Type B pancreatic cell (in vitro differentiated cells): ENCODE measurements at regions not wholly inside any gene's neighbourhood (a gene's known extent, or its start where the extent isn't known, plus 50 kb on each side); places are given as distances from the start of the nearest gene placed in this dataset.

Source experiments
- DNase-seq: peaks from one replicate; pipeline ENCODE4 v3.0.0; 2021; ENCODE audit warnings: mixed read lengths; ENCODE audit not compliant: unreplicated experiment; ENCODE audit errors: extremely low spot score
- H3K27ac Mint-ChIP-seq: 2 replicates; pipeline ENCODE4 v1.8.0; 2021; ENCODE audit warnings: mild to moderate bottlenecking, mixed read lengths
- H3K27me3 Mint-ChIP-seq: 2 replicates; pipeline ENCODE4 v1.8.0; 2021; ENCODE audit warnings: mixed read lengths
- H3K36me3 Mint-ChIP-seq: 2 replicates; pipeline ENCODE4 v1.8.0; 2021; ENCODE audit warnings: mixed read lengths
- H3K4me1 Mint-ChIP-seq: one replicate; pipeline ENCODE4 v1.8.0; 2021; ENCODE audit warnings: mixed read lengths; ENCODE audit not compliant: unreplicated experiment
- H3K4me3 Mint-ChIP-seq: 2 replicates; pipeline ENCODE4 v1.8.0; 2021; ENCODE audit warnings: mild to moderate bottlenecking, mixed read lengths
- H3K9me3 Mint-ChIP-seq: 2 replicates; pipeline ENCODE4 v1.8.0; 2021; ENCODE audit warnings: mixed read lengths
- TF ChIP-seq, protein P1 (sequence below): fragments of 200-600 bp; sonication (generic); conservative IDR thresholded peaks from 2 replicates; pipeline ENCODE4 v1.5.0; 2021; ENCODE audit warnings: antibody characterized with exemption, mild to moderate bottlenecking

GRCh38 chr16:66254751-66255150 lies 111.7 kb upstream of the CDH5 start:
- no peaks in the 10 kb centered on the region for H3K27me3 Mint-ChIP-seq
- no peaks in the 10 kb centered on the region for H3K36me3 Mint-ChIP-seq
- H3K4me1 Mint-ChIP-seq: peaks cover 24% of the 10 kb centered on the region
- no peak overlapping the region for H3K4me3 Mint-ChIP-seq
- TF ChIP-seq, protein P1, sequence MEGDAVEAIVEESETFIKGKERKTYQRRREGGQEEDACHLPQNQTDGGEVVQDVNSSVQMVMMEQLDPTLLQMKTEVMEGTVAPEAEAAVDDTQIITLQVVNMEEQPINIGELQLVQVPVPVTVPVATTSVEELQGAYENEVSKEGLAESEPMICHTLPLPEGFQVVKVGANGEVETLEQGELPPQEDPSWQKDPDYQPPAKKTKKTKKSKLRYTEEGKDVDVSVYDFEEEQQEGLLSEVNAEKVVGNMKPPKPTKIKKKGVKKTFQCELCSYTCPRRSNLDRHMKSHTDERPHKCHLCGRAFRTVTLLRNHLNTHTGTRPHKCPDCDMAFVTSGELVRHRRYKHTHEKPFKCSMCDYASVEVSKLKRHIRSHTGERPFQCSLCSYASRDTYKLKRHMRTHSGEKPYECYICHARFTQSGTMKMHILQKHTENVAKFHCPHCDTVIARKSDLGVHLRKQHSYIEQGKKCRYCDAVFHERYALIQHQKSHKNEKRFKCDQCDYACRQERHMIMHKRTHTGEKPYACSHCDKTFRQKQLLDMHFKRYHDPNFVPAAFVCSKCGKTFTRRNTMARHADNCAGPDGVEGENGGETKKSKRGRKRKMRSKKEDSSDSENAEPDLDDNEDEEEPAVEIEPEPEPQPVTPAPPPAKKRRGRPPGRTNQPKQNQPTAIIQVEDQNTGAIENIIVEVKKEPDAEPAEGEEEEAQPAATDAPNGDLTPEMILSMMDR: no peak
- no peak for DNase-seq
- no peak overlapping the region for H3K27ac Mint-ChIP-seq
- H3K9me3 Mint-ChIP-seq: no peaks in the 10 kb centered on the region

DNA sequence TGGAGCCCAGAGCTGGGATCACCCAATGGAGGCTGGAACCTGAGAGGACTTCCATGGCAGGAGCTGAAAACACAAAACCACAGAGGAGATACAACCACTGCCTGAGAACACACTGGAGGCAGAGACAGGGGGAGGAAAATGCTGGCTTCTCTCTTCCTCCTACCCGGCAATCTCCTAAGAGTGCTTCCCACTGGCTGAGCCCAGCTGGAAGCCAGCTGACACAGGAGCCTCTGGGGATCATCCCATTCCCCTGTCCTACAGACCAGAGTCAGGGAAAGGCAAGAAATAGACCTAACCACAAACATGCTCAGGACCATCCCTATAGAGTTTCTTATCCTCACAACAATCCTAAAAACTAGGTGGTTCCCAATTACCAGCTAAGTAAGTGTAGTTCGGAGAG lies 112.4 kb upstream of the CDH5 start:
- H3K4me1 Mint-ChIP-seq: peaks cover 30% of the 10 kb centered on the region
- H3K36me3 Mint-ChIP-seq: no peaks in the 10 kb centered on the region
- TF ChIP-seq, protein P1: no peak
- H3K4me3 Mint-ChIP-seq: no peak overlapping the region
- H3K27me3 Mint-ChIP-seq: no peaks in the 10 kb centered on the region
- no peak overlapping the region for H3K27ac Mint-ChIP-seq
- H3K9me3 Mint-ChIP-seq: no peaks in the 10 kb centered on the region
- no peak for DNase-seq

GRCh38 chr16:66251476-66252160 lies 114.9 kb upstream of the CDH5 start:
- H3K27ac Mint-ChIP-seq: peak overlapping the region; percentile 87
- H3K9me3 Mint-ChIP-seq: no peaks in the 10 kb centered on the region
- H3K4me3 Mint-ChIP-seq: peak overlapping the region; percentile 72

DNA sequence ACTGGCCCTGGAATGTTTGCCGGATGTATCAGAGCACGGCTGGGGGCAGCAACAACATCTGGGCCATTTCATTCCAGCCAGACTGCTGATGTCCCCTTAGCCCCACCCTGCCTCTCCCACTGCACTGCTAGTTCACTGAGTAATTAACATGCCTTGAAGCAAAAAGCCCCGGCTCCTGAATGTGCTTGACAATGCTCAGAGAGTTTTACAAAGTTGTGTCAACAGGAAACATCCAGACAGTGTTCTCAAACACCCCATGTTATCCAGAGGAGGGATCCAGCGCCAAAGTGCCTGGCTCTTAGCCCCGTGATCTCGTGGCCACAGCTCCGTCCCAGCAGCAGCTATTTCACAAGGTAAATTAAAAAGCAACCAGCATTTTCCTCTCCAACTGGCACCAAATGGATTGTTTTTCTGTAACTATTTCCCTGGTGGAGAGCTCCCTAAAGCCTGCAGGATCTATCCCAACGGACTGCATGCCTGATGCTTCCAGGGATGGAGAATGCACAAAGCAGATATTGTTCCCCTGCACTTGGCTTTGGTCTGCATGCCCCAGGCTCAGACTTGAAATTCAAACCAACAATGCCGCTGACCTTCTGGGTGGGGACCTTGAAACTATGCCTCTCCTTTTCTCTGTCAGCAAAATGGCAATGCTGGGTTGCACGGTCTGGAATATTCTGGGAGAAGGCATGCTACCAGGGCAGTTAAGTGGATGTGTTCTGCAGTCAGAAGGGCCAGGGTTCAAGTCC lies 115.6 kb upstream of the CDH5 start:
- peak overlapping the region; percentile 87 for H3K27ac Mint-ChIP-seq
- peaks cover 40% of the 10 kb centered on the region for H3K4me1 Mint-ChIP-seq
- peak overlapping the region; percentile 72 for H3K4me3 Mint-ChIP-seq
- no peaks in the 10 kb centered on the region for H3K36me3 Mint-ChIP-seq
- no peak for DNase-seq
- TF ChIP-seq, protein P1: no peak
- H3K9me3 Mint-ChIP-seq: no peaks in the 10 kb centered on the region
- no peaks in the 10 kb centered on the region for H3K27me3 Mint-ChIP-seq

More at GRCh38 chr16:66251476-66252160, 114.9 kb upstream of the CDH5 start:
- Mint-ChIP-seq H3K36me3 (no peaks in the 10 kb centered on the region), H3K27me3 (no peaks in the 10 kb centered on the region), H3K4me1 (peaks cover 37% of the 10 kb centered on the region)
- no peak for DNase-seq
- TF ChIP-seq, protein P1: no peak

DNA sequence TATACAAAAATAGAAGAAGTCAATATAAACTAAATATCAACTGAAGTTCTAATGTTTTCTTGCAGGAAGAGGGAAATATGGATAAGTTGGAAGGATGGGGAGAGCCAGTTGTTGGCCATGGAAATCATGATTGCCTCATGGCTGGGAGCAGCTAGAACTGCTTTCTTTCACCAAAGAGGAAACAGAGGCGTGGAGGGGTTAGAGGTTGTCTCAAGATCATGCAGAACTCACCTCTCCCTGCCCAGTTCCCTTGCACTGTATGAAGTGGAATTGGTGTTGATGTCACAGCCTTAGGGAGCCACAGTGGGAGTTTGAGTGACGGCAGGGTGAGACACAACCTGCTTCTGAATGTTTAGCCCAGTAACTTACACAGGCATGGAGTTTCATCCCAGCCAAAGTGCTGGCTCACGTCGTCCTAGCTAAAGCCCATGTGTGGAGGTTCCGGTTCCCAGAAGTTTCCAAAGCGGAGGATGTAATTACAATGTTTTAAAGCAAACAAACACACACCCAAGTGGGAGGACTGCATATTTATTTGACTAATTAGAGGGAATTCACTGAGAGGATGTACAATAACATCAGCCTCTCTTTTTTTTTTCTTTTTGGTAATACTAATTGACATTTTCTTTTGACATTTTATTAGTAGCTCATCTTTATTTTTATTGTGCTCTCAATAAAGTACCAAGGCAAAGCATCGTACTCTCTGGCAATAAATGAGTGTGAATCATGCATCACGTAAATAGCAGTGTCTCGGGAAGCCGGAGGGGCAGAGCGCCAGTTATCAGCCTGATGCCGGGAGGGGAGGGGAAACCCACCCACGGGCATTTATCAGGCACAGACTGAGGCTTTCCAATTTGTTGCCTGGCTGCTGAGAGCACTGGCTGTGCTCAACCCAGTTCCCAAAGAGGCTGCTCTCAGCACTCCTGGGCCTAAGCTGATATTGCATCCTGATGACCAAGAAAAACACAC lies 118.7 kb upstream of the CDH5 start:
- H3K4me1 Mint-ChIP-seq: peaks cover 40% of the 10 kb centered on the region
- no peaks in the 10 kb centered on the region for H3K9me3 Mint-ChIP-seq
- no peaks in the 10 kb centered on the region for H3K36me3 Mint-ChIP-seq
- no peak for DNase-seq
- H3K4me3 Mint-ChIP-seq: no peak overlapping the region
- no peaks in the 10 kb centered on the region for H3K27me3 Mint-ChIP-seq
- TF ChIP-seq, protein P1: no peak
- no peak overlapping the region for H3K27ac Mint-ChIP-seq
